Neural progenitor cell (in vitro differentiated cells): ENCODE measurements at regions not wholly inside any gene's neighbourhood (a gene's known extent, or its start where the extent isn't known, plus 50 kb on each side); places are given as distances from the start of the nearest gene placed in this dataset.

Experiments
- EZH2 ChIP-seq: fragments of 200-600 bp; sonication (generic); IDR thresholded peaks from 2 replicates; pipeline ENCODE4 v1.6.1; 2017; ENCODE audit warnings: antibody characterized with exemption, mild to moderate bottlenecking, moderate library complexity
- EZH2phosphoT487 ChIP-seq: fragments of 200-600 bp; sonication (generic); IDR thresholded peaks from 2 replicates; pipeline ENCODE4 v1.6.1; 2017; ENCODE audit warnings: antibody characterized with exemption
- TF ChIP-seq, protein P1 (sequence below): fragments of 200-600 bp; sonication (generic); IDR thresholded peaks from 2 replicates; pipeline ENCODE4 v1.5.1; 2017; ENCODE audit warnings: antibody characterized with exemption, mild to moderate bottlenecking

DNA sequence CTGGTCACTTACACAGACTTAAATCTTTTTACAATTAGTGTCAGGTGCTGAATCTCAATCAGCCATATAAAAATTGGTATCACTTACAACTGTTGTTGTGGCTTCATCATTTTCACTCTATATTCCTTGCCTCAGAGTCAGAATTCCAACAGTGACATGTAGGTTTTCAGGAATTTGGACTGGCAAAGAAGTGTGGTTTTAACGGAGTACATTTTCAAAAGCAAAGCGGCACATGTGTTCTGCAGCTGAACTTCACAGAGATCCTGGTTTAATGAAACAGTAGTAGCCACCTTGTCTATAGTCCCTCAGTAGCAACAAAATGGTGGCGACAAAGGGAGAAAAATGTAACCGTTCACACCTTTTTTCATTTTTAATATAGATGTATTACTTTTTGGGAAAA, 486.6 kb downstream of the FAT4 start:
- TF ChIP-seq, protein P1, sequence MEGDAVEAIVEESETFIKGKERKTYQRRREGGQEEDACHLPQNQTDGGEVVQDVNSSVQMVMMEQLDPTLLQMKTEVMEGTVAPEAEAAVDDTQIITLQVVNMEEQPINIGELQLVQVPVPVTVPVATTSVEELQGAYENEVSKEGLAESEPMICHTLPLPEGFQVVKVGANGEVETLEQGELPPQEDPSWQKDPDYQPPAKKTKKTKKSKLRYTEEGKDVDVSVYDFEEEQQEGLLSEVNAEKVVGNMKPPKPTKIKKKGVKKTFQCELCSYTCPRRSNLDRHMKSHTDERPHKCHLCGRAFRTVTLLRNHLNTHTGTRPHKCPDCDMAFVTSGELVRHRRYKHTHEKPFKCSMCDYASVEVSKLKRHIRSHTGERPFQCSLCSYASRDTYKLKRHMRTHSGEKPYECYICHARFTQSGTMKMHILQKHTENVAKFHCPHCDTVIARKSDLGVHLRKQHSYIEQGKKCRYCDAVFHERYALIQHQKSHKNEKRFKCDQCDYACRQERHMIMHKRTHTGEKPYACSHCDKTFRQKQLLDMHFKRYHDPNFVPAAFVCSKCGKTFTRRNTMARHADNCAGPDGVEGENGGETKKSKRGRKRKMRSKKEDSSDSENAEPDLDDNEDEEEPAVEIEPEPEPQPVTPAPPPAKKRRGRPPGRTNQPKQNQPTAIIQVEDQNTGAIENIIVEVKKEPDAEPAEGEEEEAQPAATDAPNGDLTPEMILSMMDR, result no peak
- TF ChIP-seq EZH2phosphoT487 (no peak), EZH2 (no peak)
